HepG2 (cell line): ENCODE measurements at regions not wholly inside any gene's neighbourhood (a gene's known extent, or its start where the extent isn't known, plus 50 kb on each side); places are given as distances from the start of the nearest gene placed in this dataset.

Experiments used
- FOXJ3 ChIP-seq: sonication (generic); formaldehyde crosslinking; IDR thresholded peaks from 2 replicates; pipeline ENCODE4 v1.4.0; 2020; ENCODE audit warnings: missing genetic modification reagents, mild to moderate bottlenecking, borderline replicate concordance
- JUND ChIP-seq: sonication (generic); formaldehyde crosslinking; IDR thresholded peaks from 2 replicates; pipeline ENCODE4 v1.8.0; 2022; ENCODE audit warnings: mild to moderate bottlenecking, missing genetic modification reagents
- MIER2 ChIP-seq: IDR thresholded peaks from 2 replicates; pipeline ENCODE4 v1.6.1; 2016; ENCODE audit warnings: missing biosample characterization, missing genetic modification reagents
- ZNF253 ChIP-seq: sonication (generic); formaldehyde crosslinking; IDR thresholded peaks from 2 replicates; pipeline ENCODE4 v1.8.0; 2022; ENCODE audit warnings: mild to moderate bottlenecking, missing genetic modification reagents, borderline replicate concordance
- ZNF773 ChIP-seq: sonication (generic); formaldehyde crosslinking; IDR thresholded peaks from 2 replicates; pipeline ENCODE4 v1.4.0; 2020; ENCODE audit warnings: missing genetic modification reagents, borderline replicate concordance
- TF ChIP-seq, protein P1 (sequence below): sonication (generic); formaldehyde crosslinking; conservative IDR thresholded peaks from 2 replicates; pipeline ENCODE4 v1.4.0; 2020; ENCODE audit warnings: missing genetic modification reagents
- TF ChIP-seq, protein P2 (sequence below): sonication (generic); formaldehyde crosslinking; IDR thresholded peaks from 2 replicates; pipeline ENCODE4 v1.5.0; 2020; ENCODE audit warnings: mild to moderate bottlenecking, missing genetic modification reagents, moderate library complexity

DNA sequence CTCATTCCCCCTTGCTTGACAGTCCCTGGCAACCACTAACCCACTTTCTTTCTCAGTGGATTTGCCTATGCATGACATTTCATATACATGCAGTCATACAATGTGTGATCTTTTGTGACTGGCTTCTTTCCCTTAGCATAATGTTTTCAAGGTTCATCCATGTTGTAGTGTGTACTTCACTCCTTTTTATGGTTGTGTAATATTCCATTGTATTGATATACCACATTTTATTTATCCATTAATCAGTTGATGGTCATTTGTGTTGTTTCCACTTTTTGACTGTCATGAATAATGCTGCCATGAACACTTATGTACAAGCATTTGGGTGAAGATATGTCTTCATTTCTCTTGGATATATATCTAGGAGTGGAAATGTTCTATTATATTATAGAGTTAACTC, 127.7 kb upstream of the GRIK3 start:
- TF ChIP-seq, protein P1, sequence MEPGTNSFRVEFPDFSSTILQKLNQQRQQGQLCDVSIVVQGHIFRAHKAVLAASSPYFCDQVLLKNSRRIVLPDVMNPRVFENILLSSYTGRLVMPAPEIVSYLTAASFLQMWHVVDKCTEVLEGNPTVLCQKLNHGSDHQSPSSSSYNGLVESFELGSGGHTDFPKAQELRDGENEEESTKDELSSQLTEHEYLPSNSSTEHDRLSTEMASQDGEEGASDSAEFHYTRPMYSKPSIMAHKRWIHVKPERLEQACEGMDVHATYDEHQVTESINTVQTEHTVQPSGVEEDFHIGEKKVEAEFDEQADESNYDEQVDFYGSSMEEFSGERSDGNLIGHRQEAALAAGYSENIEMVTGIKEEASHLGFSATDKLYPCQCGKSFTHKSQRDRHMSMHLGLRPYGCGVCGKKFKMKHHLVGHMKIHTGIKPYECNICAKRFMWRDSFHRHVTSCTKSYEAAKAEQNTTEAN (CRISPR knock-in tag) = no peak
- TF ChIP-seq, protein P2, sequence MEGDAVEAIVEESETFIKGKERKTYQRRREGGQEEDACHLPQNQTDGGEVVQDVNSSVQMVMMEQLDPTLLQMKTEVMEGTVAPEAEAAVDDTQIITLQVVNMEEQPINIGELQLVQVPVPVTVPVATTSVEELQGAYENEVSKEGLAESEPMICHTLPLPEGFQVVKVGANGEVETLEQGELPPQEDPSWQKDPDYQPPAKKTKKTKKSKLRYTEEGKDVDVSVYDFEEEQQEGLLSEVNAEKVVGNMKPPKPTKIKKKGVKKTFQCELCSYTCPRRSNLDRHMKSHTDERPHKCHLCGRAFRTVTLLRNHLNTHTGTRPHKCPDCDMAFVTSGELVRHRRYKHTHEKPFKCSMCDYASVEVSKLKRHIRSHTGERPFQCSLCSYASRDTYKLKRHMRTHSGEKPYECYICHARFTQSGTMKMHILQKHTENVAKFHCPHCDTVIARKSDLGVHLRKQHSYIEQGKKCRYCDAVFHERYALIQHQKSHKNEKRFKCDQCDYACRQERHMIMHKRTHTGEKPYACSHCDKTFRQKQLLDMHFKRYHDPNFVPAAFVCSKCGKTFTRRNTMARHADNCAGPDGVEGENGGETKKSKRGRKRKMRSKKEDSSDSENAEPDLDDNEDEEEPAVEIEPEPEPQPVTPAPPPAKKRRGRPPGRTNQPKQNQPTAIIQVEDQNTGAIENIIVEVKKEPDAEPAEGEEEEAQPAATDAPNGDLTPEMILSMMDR = no peak
- no peak for TF ChIP-seq FOXJ3
- no peak for TF ChIP-seq JUND (CRISPR knock-in tag)
- no peak for TF ChIP-seq ZNF773 (CRISPR knock-in tag)
- TF ChIP-seq ZNF253 (CRISPR knock-in tag) = no peak
- TF ChIP-seq MIER2 (CRISPR knock-in tag) = no peak
